ENCODE measurements at regions not wholly inside any gene's neighbourhood (a gene's known extent, or its start where the extent isn't known, plus 50 kb on each side); places are given as distances from the start of the nearest gene placed in this dataset.

- TF ChIP-seq SNAI1 (CRISPR knock-in tag; IDR thresholded peaks at IDR 0.05; ENCODE audit: borderline replicate concordance), result no peak
- no peak for TF ChIP-seq IRF2 (CRISPR knock-in tag; IDR thresholded peaks at IDR 0.05)
- TF ChIP-seq ESRRA (CRISPR knock-in tag; IDR thresholded peaks at IDR 0.05; ENCODE audit: low read depth), result no peak
- TF ChIP-seq NR2F2 (IDR thresholded peaks at IDR 0.05; ENCODE audit: borderline replicate concordance, low read depth), result no peak
- TF ChIP-seq ZNF264 (CRISPR knock-in tag; IDR thresholded peaks at IDR 0.05), result no peak
- TF ChIP-seq MED13 (CRISPR knock-in tag; IDR thresholded peaks at IDR 0.05), result no peak
- no peak for TF ChIP-seq TBL1XR1 (IDR thresholded peaks at IDR 0.05; ENCODE audit: borderline replicate concordance, low read length, partially characterized antibody)
- TF ChIP-seq HMGXB4 (CRISPR knock-in tag; IDR thresholded peaks at IDR 0.05; ENCODE audit: borderline replicate concordance in 1 of 2, low read depth in 1 of 2), result no peak
- no peak for TF ChIP-seq GABPB1 (CRISPR knock-in tag; IDR thresholded peaks at IDR 0.05)
These were observed 232.5 kb downstream of the SQOR start for GRCh38 chr15:45867281-45867680.
